ENCODE measurements at regions not wholly inside any gene's neighbourhood (a gene's known extent, or its start where the extent isn't known, plus 50 kb on each side); places are given as distances from the start of the nearest gene placed in this dataset.

DNA sequence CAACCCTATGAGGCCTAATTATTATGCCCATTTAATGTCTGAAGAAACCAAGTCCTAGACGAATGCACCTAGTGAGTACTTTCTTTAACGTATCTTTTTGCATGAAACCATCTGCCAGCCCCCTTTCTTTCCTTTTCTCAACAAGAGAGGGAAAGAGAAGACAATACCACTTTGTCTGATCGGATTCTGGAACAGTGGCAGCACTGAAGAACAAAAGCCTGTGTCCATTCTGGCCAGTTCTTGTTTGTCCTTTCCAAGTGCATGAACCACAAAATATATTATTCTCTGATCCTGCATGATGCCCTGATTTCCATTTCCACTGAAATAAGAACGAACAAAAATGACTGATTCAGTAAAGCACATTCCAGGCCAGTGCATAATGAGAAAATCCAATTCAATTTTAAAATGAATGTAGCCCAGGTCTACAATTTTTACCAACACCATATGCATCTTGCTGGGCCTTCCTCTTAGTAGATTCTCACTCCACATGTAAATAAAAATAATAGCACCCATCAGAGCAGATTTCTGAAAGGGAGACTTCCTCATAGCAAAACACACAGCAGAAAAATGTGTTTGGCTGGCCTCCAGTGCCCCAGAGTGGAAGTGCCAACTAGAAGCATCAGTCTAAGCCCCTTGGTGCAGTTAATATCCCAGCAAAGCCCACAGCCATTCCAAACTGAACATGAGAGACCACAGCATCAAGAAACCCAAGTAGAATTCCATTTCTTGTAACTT is 422.6 kb upstream of the ID2 start:
- H3K4me1 ChIP-seq (ENCODE audit: low read length): peaks cover 15% of the 10 kb centered on the region

DNA sequence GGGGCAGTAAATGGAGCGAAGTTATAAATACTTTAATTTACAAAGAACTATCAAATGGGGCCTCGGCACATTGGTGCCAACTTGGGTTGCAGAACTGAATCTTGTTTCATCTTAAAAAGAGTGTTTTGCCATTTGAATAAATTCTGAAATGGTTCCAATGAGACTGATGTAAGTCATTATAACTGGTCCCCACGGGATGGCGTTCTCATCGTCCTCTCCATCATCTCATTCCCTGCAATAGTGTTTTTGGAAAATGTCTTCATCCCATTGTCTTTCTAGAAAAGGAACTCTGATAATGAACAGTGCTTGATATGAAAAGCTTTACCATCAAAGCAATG is 422.0 kb upstream of the ID2 start:
- no peak for DNase-seq
- Histone ChIP-seq H3K9ac (ENCODE audit: low read length) (no peak overlapping the region), H3K9me3 (ENCODE audit: low read length) (no peaks in the 10 kb centered on the region), H2AFZ (ENCODE audit: low read length) (no peak overlapping the region), H3K36me3 (ENCODE audit: insufficient read depth, low read length) (no peaks in the 10 kb centered on the region), H3K4me2 (ENCODE audit: low read depth, low read length, poor library complexity, severe bottlenecking) (no peak overlapping the region), H3K4me3 (ENCODE audit: low read length) (no peak overlapping the region), H3K27ac (ENCODE audit: low read length) (no peak overlapping the region), H3K9me2 (replicated peaks; ENCODE audit: insufficient read depth, low read length) (no peaks in the 10 kb centered on the region), H3K27me3 (ENCODE audit: low read length) (no peaks in the 10 kb centered on the region), H4K20me1 (ENCODE audit: insufficient read depth, low read depth, low read length) (no peaks in the 10 kb centered on the region), H3K4me1 (ENCODE audit: low read length) (peaks cover 14% of the 10 kb centered on the region), H3K79me2 (ENCODE audit: low read length) (no peaks in the 10 kb centered on the region)

More for the DNA sequence above, 422.6 kb upstream of the ID2 start:
- H2AFZ ChIP-seq (ENCODE audit: low read length): no peak overlapping the region
- no peaks in the 10 kb centered on the region for H3K36me3 ChIP-seq (ENCODE audit: insufficient read depth, low read length)
- DNase-seq: peak; percentile 49
- H4K20me1 ChIP-seq (ENCODE audit: insufficient read depth, low read depth, low read length): no peaks in the 10 kb centered on the region
- no peak overlapping the region for H3K4me3 ChIP-seq (ENCODE audit: low read length)
- no peaks in the 10 kb centered on the region for H3K79me2 ChIP-seq (ENCODE audit: low read length)
- H3K4me2 ChIP-seq (ENCODE audit: low read depth, low read length, poor library complexity, severe bottlenecking): no peak overlapping the region
- H3K9ac ChIP-seq (ENCODE audit: low read length): no peak overlapping the region
- H3K9me3 ChIP-seq (ENCODE audit: low read length): no peaks in the 10 kb centered on the region
- no peak overlapping the region for H3K27ac ChIP-seq (ENCODE audit: low read length)
- H3K27me3 ChIP-seq (ENCODE audit: low read length): no peaks in the 10 kb centered on the region
- H3K9me2 ChIP-seq (replicated peaks; ENCODE audit: insufficient read depth, low read length): no peaks in the 10 kb centered on the region

DNA sequence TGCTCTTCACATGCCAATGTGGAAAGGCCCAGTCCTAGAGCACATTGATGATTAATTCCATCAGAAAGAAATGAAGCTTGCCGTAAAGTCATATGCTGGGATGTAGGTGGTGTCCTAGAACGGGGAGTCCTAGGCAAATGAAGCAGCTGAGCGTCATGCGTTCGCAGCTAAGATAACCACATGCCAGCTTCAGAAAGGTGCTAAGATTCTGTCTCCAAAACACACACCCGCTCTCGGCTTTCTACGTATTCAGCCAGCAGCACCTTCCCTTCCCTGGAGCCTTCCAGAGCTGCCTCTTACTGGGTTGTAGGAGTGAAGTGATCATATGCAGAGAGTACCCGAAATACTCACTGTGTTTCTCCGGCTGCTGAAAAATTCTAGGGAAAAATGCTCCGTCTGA is 421.6 kb upstream of the ID2 start:
- Histone ChIP-seq H3K36me3 (ENCODE audit: insufficient read depth, low read length) (no peaks in the 10 kb centered on the region), H3K27me3 (ENCODE audit: low read length) (no peaks in the 10 kb centered on the region), H4K20me1 (ENCODE audit: insufficient read depth, low read depth, low read length) (no peaks in the 10 kb centered on the region), H3K9me3 (ENCODE audit: low read length) (no peaks in the 10 kb centered on the region), H2AFZ (ENCODE audit: low read length) (no peak overlapping the region), H3K27ac (ENCODE audit: low read length) (no peak overlapping the region), H3K79me2 (ENCODE audit: low read length) (no peaks in the 10 kb centered on the region), H3K4me1 (ENCODE audit: low read length) (peaks cover 14% of the 10 kb centered on the region), H3K4me2 (ENCODE audit: low read depth, low read length, poor library complexity, severe bottlenecking) (no peak overlapping the region), H3K9ac (ENCODE audit: low read length) (no peak overlapping the region), H3K4me3 (ENCODE audit: low read length) (no peak overlapping the region), H3K9me2 (replicated peaks; ENCODE audit: insufficient read depth, low read length) (no peaks in the 10 kb centered on the region)
- DNase-seq: no peak

DNA sequence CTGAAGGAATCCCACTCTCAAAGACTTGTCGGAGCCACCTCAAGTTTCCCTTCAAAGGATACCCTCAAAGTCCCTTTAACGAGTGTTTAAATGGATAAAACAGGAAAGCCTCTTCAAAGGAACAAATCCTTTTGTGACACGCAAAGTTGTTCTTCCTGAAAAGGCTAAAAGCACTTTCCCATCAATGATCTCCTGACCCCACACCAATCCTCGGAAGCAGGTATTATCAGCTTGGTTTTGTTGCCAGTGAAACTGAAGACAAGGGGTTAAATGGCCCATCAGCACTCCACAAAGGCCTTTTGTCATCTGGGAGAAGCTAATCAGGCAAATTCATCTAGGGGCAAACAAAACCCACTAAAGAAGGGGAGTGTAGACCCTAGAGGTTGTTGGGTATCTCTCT is 418.0 kb upstream of the ID2 start:
- no peak overlapping the region for H3K4me3 ChIP-seq (ENCODE audit: low read length)
- no peak for DNase-seq
- H3K4me1 ChIP-seq (ENCODE audit: low read length): peaks cover 26% of the 10 kb centered on the region
- H3K9me3 ChIP-seq (ENCODE audit: low read length): no peaks in the 10 kb centered on the region
- no peaks in the 10 kb centered on the region for H3K27me3 ChIP-seq (ENCODE audit: low read length)
- H3K79me2 ChIP-seq (ENCODE audit: low read length): no peaks in the 10 kb centered on the region
- H4K20me1 ChIP-seq (ENCODE audit: insufficient read depth, low read depth, low read length): no peaks in the 10 kb centered on the region
- no peaks in the 10 kb centered on the region for H3K36me3 ChIP-seq (ENCODE audit: insufficient read depth, low read length)
- no peak overlapping the region for H3K27ac ChIP-seq (ENCODE audit: low read length)
- no peak overlapping the region for H2AFZ ChIP-seq (ENCODE audit: low read length)
- no peaks in the 10 kb centered on the region for H3K9me2 ChIP-seq (replicated peaks; ENCODE audit: insufficient read depth, low read length)
- H3K4me2 ChIP-seq (ENCODE audit: low read depth, low read length, poor library complexity, severe bottlenecking): no peak overlapping the region
- H3K9ac ChIP-seq (ENCODE audit: low read length): no peak overlapping the region

DNA sequence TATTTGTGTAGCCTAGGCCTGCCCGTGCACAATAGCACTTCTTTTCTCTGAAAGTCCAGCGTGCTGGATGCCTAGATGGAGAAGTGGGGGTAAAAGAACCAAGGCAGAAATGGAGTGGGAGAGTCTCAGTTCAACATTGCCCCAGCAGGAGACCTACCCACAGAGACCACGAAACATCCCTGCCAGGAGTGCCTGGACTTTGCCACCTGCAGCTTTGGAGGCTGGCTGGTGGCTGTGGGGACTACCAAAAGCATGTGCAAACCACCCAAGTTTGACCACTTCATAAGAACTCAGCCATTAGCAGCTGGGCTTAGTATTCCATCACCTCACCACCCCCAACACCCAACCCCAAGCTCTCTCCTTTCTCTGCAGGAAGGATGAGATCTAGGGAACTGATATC is 416.9 kb upstream of the ID2 start:
- Histone ChIP-seq H3K4me2 (ENCODE audit: low read depth, low read length, poor library complexity, severe bottlenecking) (no peak overlapping the region), H3K27ac (ENCODE audit: low read length) (no peak overlapping the region), H3K27me3 (ENCODE audit: low read length) (no peaks in the 10 kb centered on the region), H3K79me2 (ENCODE audit: low read length) (no peaks in the 10 kb centered on the region), H3K4me1 (ENCODE audit: low read length) (peaks cover 22% of the 10 kb centered on the region), H3K9ac (ENCODE audit: low read length) (no peak overlapping the region), H3K9me2 (replicated peaks; ENCODE audit: insufficient read depth, low read length) (no peaks in the 10 kb centered on the region), H3K4me3 (ENCODE audit: low read length) (no peak overlapping the region), H4K20me1 (ENCODE audit: insufficient read depth, low read depth, low read length) (no peaks in the 10 kb centered on the region), H3K36me3 (ENCODE audit: insufficient read depth, low read length) (no peaks in the 10 kb centered on the region), H3K9me3 (ENCODE audit: low read length) (no peaks in the 10 kb centered on the region), H2AFZ (ENCODE audit: low read length) (no peak overlapping the region)
- no peak for DNase-seq

DNA sequence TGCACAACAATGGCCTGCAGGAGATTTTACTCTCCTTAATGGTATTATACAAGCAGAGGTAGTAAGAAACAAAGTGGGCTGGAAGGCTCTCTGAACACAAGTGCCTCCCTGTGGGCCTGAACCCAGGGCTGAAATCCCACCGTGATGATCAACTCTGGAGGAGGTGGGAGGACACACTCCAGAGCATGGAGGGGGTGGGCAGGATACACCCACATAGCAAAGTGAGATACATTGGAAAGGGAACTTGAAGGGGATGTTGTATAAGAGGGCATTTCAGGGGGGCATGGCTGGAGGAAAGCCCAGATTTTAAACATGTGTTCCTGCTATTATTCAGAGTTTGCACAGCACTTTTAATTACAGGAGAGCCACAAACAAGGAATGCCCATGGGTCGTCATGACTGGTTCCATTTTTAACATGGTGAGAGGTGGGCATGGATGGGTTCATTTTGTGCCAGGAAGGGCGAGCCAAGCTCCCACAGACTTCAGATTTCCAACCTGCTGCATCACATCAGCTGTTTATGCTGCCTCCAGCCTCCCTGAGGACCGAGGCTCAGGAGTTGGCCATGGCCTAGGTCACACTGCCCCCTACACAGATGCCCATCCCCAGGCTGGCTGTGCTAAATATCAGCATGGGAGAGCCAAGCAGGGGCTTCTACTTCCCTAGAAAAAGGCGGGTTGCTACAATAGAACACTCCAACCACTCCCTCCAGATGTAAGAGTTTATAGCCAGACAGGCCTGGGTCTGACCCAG is 416.2 kb upstream of the ID2 start:
- H3K9ac ChIP-seq (ENCODE audit: low read length): no peak overlapping the region
- no peaks in the 10 kb centered on the region for H3K36me3 ChIP-seq (ENCODE audit: insufficient read depth, low read length)
- H3K4me1 ChIP-seq (ENCODE audit: low read length): peaks cover 22% of the 10 kb centered on the region
- no peaks in the 10 kb centered on the region for H4K20me1 ChIP-seq (ENCODE audit: insufficient read depth, low read depth, low read length)
- no peak overlapping the region for H3K27ac ChIP-seq (ENCODE audit: low read length)
- no peak for DNase-seq
- peak overlapping the region; percentile 39 for H3K4me2 ChIP-seq (ENCODE audit: low read depth, low read length, poor library complexity, severe bottlenecking)
- no peaks in the 10 kb centered on the region for H3K27me3 ChIP-seq (ENCODE audit: low read length)
- no peaks in the 10 kb centered on the region for H3K9me3 ChIP-seq (ENCODE audit: low read length)
- no peak overlapping the region for H3K4me3 ChIP-seq (ENCODE audit: low read length)
- no peaks in the 10 kb centered on the region for H3K9me2 ChIP-seq (replicated peaks; ENCODE audit: insufficient read depth, low read length)
- H2AFZ ChIP-seq (ENCODE audit: low read length): no peak overlapping the region
- no peaks in the 10 kb centered on the region for H3K79me2 ChIP-seq (ENCODE audit: low read length)

DNA sequence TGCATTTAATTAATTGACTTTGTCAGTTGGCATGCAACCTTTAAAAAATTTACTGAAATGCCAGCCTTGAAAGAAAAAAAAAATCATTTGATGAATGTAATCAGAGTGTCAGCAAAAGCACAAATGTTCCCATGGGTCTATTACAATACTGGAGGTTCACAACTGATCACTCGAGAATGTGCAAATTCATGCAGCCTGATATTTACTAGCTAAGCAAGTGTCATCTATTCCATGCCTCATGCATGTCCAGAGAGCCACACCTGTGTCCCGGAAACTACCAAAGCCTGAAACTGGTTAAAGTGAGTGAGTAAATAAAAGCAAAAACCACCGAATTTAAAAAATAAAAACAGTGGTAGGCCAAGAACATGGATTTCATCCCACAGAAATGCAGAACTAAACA is 415.3 kb upstream of the ID2 start:
- Histone ChIP-seq H2AFZ (ENCODE audit: low read length) (no peak overlapping the region), H3K79me2 (ENCODE audit: low read length) (no peaks in the 10 kb centered on the region), H3K4me2 (ENCODE audit: low read depth, low read length, poor library complexity, severe bottlenecking) (peak overlapping the region; percentile 39), H3K4me3 (ENCODE audit: low read length) (no peak overlapping the region), H3K9me2 (replicated peaks; ENCODE audit: insufficient read depth, low read length) (no peaks in the 10 kb centered on the region), H4K20me1 (ENCODE audit: insufficient read depth, low read depth, low read length) (no peaks in the 10 kb centered on the region), H3K27ac (ENCODE audit: low read length) (no peak overlapping the region), H3K36me3 (ENCODE audit: insufficient read depth, low read length) (no peaks in the 10 kb centered on the region), H3K27me3 (ENCODE audit: low read length) (no peaks in the 10 kb centered on the region), H3K4me1 (ENCODE audit: low read length) (peaks cover 17% of the 10 kb centered on the region), H3K9ac (ENCODE audit: low read length) (no peak overlapping the region), H3K9me3 (ENCODE audit: low read length) (no peaks in the 10 kb centered on the region)
- no peak for DNase-seq

DNA sequence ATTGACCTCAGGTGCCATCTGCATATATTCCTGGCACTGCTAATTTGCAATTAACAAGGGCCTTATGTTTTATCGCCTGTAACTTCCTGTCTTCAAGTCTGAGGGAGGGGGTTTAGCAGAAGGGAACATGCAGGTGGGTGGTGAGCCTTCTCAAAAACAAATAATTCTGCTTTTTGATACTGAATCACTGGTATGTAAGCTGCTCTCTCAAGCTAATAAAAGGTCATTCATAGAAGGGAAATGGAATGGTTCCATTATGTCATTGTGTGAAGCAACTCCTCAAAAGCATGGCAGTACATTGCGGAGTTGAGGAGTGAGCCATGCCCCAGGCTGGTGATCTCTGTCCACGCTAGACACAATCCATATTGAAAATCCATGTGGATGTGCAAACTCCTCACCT is 414.8 kb upstream of the ID2 start:
- DNase-seq: peak; percentile 48
- no peaks in the 10 kb centered on the region for H4K20me1 ChIP-seq (ENCODE audit: insufficient read depth, low read depth, low read length)
- no peaks in the 10 kb centered on the region for H3K9me3 ChIP-seq (ENCODE audit: low read length)
- no peaks in the 10 kb centered on the region for H3K79me2 ChIP-seq (ENCODE audit: low read length)
- peak overlapping the region; percentile 39 for H3K4me2 ChIP-seq (ENCODE audit: low read depth, low read length, poor library complexity, severe bottlenecking)
- no peak overlapping the region for H2AFZ ChIP-seq (ENCODE audit: low read length)
- H3K27me3 ChIP-seq (ENCODE audit: low read length): no peaks in the 10 kb centered on the region
- H3K4me1 ChIP-seq (ENCODE audit: low read length): peaks cover 17% of the 10 kb centered on the region
- H3K27ac ChIP-seq (ENCODE audit: low read length): no peak overlapping the region
- no peaks in the 10 kb centered on the region for H3K9me2 ChIP-seq (replicated peaks; ENCODE audit: insufficient read depth, low read length)
- no peak overlapping the region for H3K4me3 ChIP-seq (ENCODE audit: low read length)
- no peak overlapping the region for H3K9ac ChIP-seq (ENCODE audit: low read length)
- no peaks in the 10 kb centered on the region for H3K36me3 ChIP-seq (ENCODE audit: insufficient read depth, low read length)

Measured in Karpas-422 (cell line).